RWPE2 (cell line): ENCODE measurements at regions not wholly inside any gene's neighbourhood (a gene's known extent, or its start where the extent isn't known, plus 50 kb on each side); places are given as distances from the start of the nearest gene placed in this dataset.

ENCODE experiments used
- ATAC-seq: fragments of 200-7000 bp; cut with Tn5 transposase; 3 replicates; pipeline ENCODE4 v1.9.1; 2021; ENCODE audit warnings: low read depth
- DNase-seq: peaks from one replicate; pipeline ENCODE4 v3.0.0-alpha.2; 2020; ENCODE audit warnings: low spot score
- H3K27ac ChIP-seq: fragments of 450-650 bp; 2 replicates; pipeline ENCODE4 v1.5.1; 2017; ENCODE audit warnings: mild to moderate bottlenecking; ENCODE audit not compliant: poor library complexity, severe bottlenecking
- H3K27me3 ChIP-seq: fragments of 250-450 bp; sonication (Bioruptor Pico); 2 replicates; pipeline ENCODE4 v1.5.1; 2021; ENCODE audit warnings: mild to moderate bottlenecking, moderate library complexity; ENCODE audit not compliant: insufficient read depth, poor library complexity, severe bottlenecking
- H3K36me3 ChIP-seq: fragments of 250-450 bp; sonication (Bioruptor Pico); 2 replicates; pipeline ENCODE4 v1.5.1; 2020; ENCODE audit warnings: low read depth, mild to moderate bottlenecking, moderate library complexity
- H3K4me1 ChIP-seq: fragments of 250-450 bp; sonication (Bioruptor Pico); 2 replicates; pipeline ENCODE4 v1.5.1; 2021; ENCODE audit warnings: mild to moderate bottlenecking, moderate library complexity; ENCODE audit not compliant: insufficient read depth, poor library complexity, severe bottlenecking
- H3K4me3 ChIP-seq: fragments of 250-450 bp; sonication (Bioruptor Pico); 2 replicates; pipeline ENCODE4 v1.5.1; 2021; ENCODE audit warnings: mild to moderate bottlenecking, moderate library complexity; ENCODE audit not compliant: severe bottlenecking
- H3K9me3 ChIP-seq: fragments of 250-450 bp; sonication (Bioruptor Pico); 2 replicates; pipeline ENCODE4 v1.5.1; 2021; ENCODE audit warnings: mild to moderate bottlenecking, moderate library complexity; ENCODE audit not compliant: severe bottlenecking
- CTCF ChIP-seq: fragments of 450-650 bp; IDR thresholded peaks from one replicate; pipeline ENCODE4 v1.5.1; 2017; ENCODE audit warnings: mild to moderate bottlenecking, moderate library complexity; ENCODE audit not compliant: poor library complexity, severe bottlenecking

GRCh38 chr18:39359636-39360035 lies 1794.0 kb upstream of the CELF4 start:
- ATAC-seq, result no peak
- no peak overlapping the region for H3K27ac ChIP-seq
- H3K4me1 ChIP-seq, result no peaks in the 10 kb centered on the region
- no peaks in the 10 kb centered on the region for H3K27me3 ChIP-seq
- no peak overlapping the region for H3K4me3 ChIP-seq
- H3K36me3 ChIP-seq, result no peaks in the 10 kb centered on the region
- H3K9me3 ChIP-seq, result no peaks in the 10 kb centered on the region
- no peak for TF ChIP-seq CTCF
- DNase-seq, result no peak

DNA sequence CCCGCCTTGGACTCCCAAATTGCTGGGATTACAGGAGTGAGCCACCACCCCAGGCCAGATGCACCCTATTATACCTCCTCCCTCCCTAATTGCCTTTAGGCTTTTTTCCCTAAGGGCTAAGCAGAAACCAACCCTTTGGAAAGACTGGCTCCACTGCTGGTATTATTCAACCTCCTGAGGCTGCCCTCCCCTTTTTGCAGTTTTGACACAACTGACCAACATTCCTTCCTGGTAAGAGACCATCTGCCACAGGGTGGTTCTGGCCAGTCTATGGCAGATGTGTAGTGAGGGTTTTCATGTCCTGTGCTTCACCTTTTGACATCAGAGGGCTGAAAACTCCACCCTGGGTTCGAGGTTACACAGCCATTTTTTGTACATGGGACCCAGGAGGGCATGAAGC lies 1785.3 kb upstream of the CELF4 start:
- ATAC-seq (no peak), DNase-seq (no peak)
- H3K4me1 ChIP-seq, result no peaks in the 10 kb centered on the region
- H3K4me3 ChIP-seq, result no peak overlapping the region
- H3K27me3 ChIP-seq, result no peaks in the 10 kb centered on the region
- no peak for TF ChIP-seq CTCF
- H3K27ac ChIP-seq, result no peak overlapping the region
- H3K9me3 ChIP-seq, result no peaks in the 10 kb centered on the region
- no peaks in the 10 kb centered on the region for H3K36me3 ChIP-seq

DNA sequence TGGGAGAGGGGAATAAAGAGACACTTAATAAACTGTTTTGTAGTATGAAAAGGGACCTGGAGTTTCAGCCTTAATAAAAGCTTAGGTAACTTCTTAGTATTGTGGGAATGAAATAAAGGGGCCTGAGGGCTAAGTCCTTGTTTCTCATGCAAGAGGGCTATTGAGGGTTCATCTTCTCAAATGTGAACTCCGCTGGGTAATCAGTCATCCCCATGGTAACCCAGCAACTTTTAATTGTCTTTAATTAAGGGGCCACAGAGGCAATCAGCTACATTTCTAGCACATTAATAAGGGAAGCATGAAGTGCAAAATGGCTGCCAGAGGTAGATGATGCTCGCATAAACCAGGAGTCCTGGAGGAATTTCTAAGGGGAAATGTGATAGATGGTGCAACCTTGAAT lies 1784.2 kb upstream of the CELF4 start:
- no peak for TF ChIP-seq CTCF
- ATAC-seq (no peak), DNase-seq (no peak)
- no peaks in the 10 kb centered on the region for H3K36me3 ChIP-seq
- no peak overlapping the region for H3K4me3 ChIP-seq
- no peaks in the 10 kb centered on the region for H3K27me3 ChIP-seq
- H3K4me1 ChIP-seq, result no peaks in the 10 kb centered on the region
- no peaks in the 10 kb centered on the region for H3K9me3 ChIP-seq
- H3K27ac ChIP-seq, result no peak overlapping the region

DNA sequence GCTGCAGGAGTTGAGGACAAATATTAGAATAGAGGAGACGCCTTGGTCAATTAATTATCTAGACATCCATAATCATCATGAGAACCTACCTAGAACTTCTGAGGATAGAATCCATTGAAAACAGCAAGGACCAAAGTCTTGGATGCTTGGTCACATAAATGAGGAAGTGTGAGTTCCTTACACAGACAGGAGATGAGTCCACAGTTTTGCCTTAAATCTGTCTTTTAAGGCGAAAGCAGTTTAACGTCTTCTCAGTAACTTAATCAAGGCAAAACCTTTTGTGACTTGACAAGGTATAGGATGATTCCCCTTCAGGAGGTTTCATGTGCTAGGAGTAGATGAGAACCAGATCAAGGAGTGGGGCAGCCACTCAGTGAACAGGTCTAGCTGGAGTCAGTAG lies 1783.2 kb upstream of the CELF4 start:
- H3K4me1 ChIP-seq, result no peaks in the 10 kb centered on the region
- no peaks in the 10 kb centered on the region for H3K36me3 ChIP-seq
- H3K4me3 ChIP-seq, result no peak overlapping the region
- no peak overlapping the region for H3K27ac ChIP-seq
- H3K9me3 ChIP-seq, result no peaks in the 10 kb centered on the region
- TF ChIP-seq CTCF, result no peak
- no peak for ATAC-seq
- no peaks in the 10 kb centered on the region for H3K27me3 ChIP-seq
- no peak for DNase-seq

GRCh38 chr18:39347701-39348100 lies 1782.1 kb upstream of the CELF4 start:
- Histone ChIP-seq H3K4me3 (no peak overlapping the region), H3K27me3 (no peaks in the 10 kb centered on the region), H3K27ac (no peak overlapping the region), H3K4me1 (no peaks in the 10 kb centered on the region), H3K36me3 (no peaks in the 10 kb centered on the region), H3K9me3 (no peaks in the 10 kb centered on the region)
- no peak for TF ChIP-seq CTCF
- DNase-seq, result no peak
- no peak for ATAC-seq
